Panc1 (cell line): ENCODE measurements at regions not wholly inside any gene's neighbourhood (a gene's known extent, or its start where the extent isn't known, plus 50 kb on each side); places are given as distances from the start of the nearest gene placed in this dataset.

Source experiments
- ATAC-seq: fragments of 200-7000 bp; cut with Tn5 transposase; 2 replicates; pipeline ENCODE4 v1.9.1; 2020; ENCODE audit warnings: mild to moderate bottlenecking, moderate library complexity
- BruUV-seq: library from RNA; stranded (reverse); fragments of 400-500 nt; replicated peaks from 2 replicates; lab custom pipeline; 2021; lab: Mats Ljungman, UMichigan
- CTCF ChIA-PET: fragments of 300-600 bp; sonication (Branson Sonifier 250); formaldehyde crosslinking; loops from one replicate; lab custom pipeline; 2022; ENCODE audit warnings: antibody characterized with exemption; lab: Charles Lee
- POLR2A ChIA-PET: fragments of 300-600 bp; sonication (Branson Sonifier 250); formaldehyde crosslinking; loops from one replicate; lab custom pipeline; 2022; ENCODE audit warnings: antibody characterized with exemption; lab: Charles Lee
- DNase-seq: peaks from one replicate; pipeline ENCODE4 v3.0.0-alpha.2; 2010; ENCODE audit warnings: low read depth, low spot score
- H3K27ac ChIP-seq: 2 replicates; pipeline ENCODE4 v1.5.1; 2011; ENCODE audit warnings: mild to moderate bottlenecking, low read length, inconsistent platforms
- H3K27me3 ChIP-seq: fragments of 200-500 bp; sonication (Bioruptor generic); 2 replicates; pipeline ENCODE4 v1.6.0; 2014; ENCODE audit warnings: low read length, inconsistent platforms; ENCODE audit not compliant: control insufficient read depth, insufficient read depth
- H3K36me3 ChIP-seq: fragments of 200-500 bp; sonication (Bioruptor generic); 2 replicates; pipeline ENCODE4 v1.5.1; 2014; ENCODE audit warnings: inconsistent platforms, mild to moderate bottlenecking, low read length, moderate library complexity; ENCODE audit not compliant: control insufficient read depth, insufficient read depth
- H3K4me1 ChIP-seq: 2 replicates; pipeline ENCODE4 v1.5.1; 2011; ENCODE audit warnings: inconsistent platforms, mild to moderate bottlenecking, low read length, moderate library complexity; ENCODE audit not compliant: control insufficient read depth, insufficient read depth
- H3K4me3 ChIP-seq, 2 experiments: 2 replicates each; pipeline ENCODE4 v1.5.1; 2011 to 2012; ENCODE audit warnings: low read depth in 2 of 2, low read length in 2 of 2, mild to moderate bottlenecking in 2 of 2, inconsistent platforms in 1 of 2, moderate library complexity in 1 of 2
- H3K9me3 ChIP-seq: fragments of 200-500 bp; sonication (Bioruptor generic); 2 replicates; pipeline ENCODE4 v1.5.1; 2014; ENCODE audit warnings: low read depth, mild to moderate bottlenecking, inconsistent platforms, low read length, moderate library complexity; ENCODE audit not compliant: control insufficient read depth, insufficient read depth
- CTCF ChIP-seq: fragments of 450-650 bp; IDR thresholded peaks from 2 replicates; pipeline ENCODE4 v1.5.1; 2017; ENCODE audit warnings: mild to moderate bottlenecking
- POLR2AphosphoS5 ChIP-seq: IDR thresholded peaks from 2 replicates; pipeline ENCODE4 v1.6.1; 2012; ENCODE audit warnings: mild to moderate bottlenecking, low read depth, low read length, moderate library complexity
- REST ChIP-seq, 2 experiments: IDR thresholded peaks; 2 replicates each; pipeline ENCODE4 v1.6.1; 2011 to 2012; ENCODE audit warnings: low read depth in 2 of 2, control low read depth in 1 of 2, low read length in 1 of 2, mild to moderate bottlenecking in 1 of 2, moderate library complexity in 1 of 2; ENCODE audit not compliant: insufficient read depth in 1 of 2
- SIN3A ChIP-seq: IDR thresholded peaks from 2 replicates; pipeline ENCODE4 v1.6.1; 2012; ENCODE audit warnings: low read depth, mild to moderate bottlenecking, low read length, moderate library complexity, borderline replicate concordance; ENCODE audit not compliant: insufficient read depth
- TCF7L2 ChIP-seq: IDR thresholded peaks from 2 replicates; pipeline ENCODE4 v1.6.1; 2011; ENCODE audit warnings: mild to moderate bottlenecking, low read depth, low read length, inconsistent platforms
- in situ Hi-C: cut with HindIII; loops from 2 replicates; pipeline ENCODE4 v1.10.0; 2016; ENCODE audit warnings: low sequenced_read_pairs, low pct_unique_long_range_greater_than_20kb
- intact Hi-C: fragments of 100-400 bp; cut with micrococcal nuclease; formaldehyde crosslinking; loops from one replicate; pipeline ENCODE4 v1.10.0; 2022; ENCODE audit not compliant: unreplicated experiment

GRCh38 chr3:176510097-176510496 lies 687.2 kb downstream of the TBL1XR1 start:
- no peak overlapping the region for H3K4me3 ChIP-seq
- no peaks in the 10 kb centered on the region for H3K27me3 ChIP-seq
- ATAC-seq, result no peak
- no peaks in the 10 kb centered on the region for H3K36me3 ChIP-seq
- H3K4me1 ChIP-seq, result peaks cover 5% of the 10 kb centered on the region; the same call in 1 of the 2 replicates
- in situ Hi-C loops, result no loop called here
- no TSS peak for BruUV-seq
- POLR2A ChIA-PET, result interaction anchor here (0.6 kb wide), 1 partner anchor 1469 kb away, joined by 3 read pairs; no protein-coding TSS in a partner anchor
- DNase-seq, result no peak
- TF ChIP-seq POLR2AphosphoS5, result no peak
- TF ChIP-seq CTCF, result no peak
- TF ChIP-seq REST (IDR thresholded peaks at IDR 0.05; ENCODE audit: insufficient read depth in 1 of 2, low read depth in 2 of 2, low read length in 1 of 2), result no peak
- TF ChIP-seq TCF7L2, result no peak
- no peak for TF ChIP-seq SIN3A
- no peaks in the 10 kb centered on the region for H3K9me3 ChIP-seq
- H3K27ac ChIP-seq, result no peak overlapping the region
- intact Hi-C loops, result loop anchor here (10.0 kb wide), 1 partner anchor 525 kb away; no protein-coding TSS in a partner anchor
- CTCF ChIA-PET, result interaction anchor here (0.6 kb wide), 1 partner anchor 1223 kb away, joined by 3 read pairs; no protein-coding TSS in a partner anchor

GRCh38 chr3:176505878-176506621 lies 691.2 kb downstream of the TBL1XR1 start:
- in situ Hi-C loops (no loop called here), intact Hi-C loops (no loop called here)
- Histone ChIP-seq H3K27ac (no peak overlapping the region), H3K4me3 (no peak overlapping the region), H3K27me3 (no peaks in the 10 kb centered on the region), H3K9me3 (no peaks in the 10 kb centered on the region), H3K36me3 (no peaks in the 10 kb centered on the region), H3K4me1 (no peaks in the 10 kb centered on the region)
- ATAC-seq, result no peak
- DNase-seq, result no peak
- POLR2A ChIA-PET, result no interaction called here
- BruUV-seq, result no TSS peak
- CTCF ChIA-PET, result interaction anchor here (0.6 kb wide), 1 partner anchor 594 kb away, joined by 6 read pairs; no protein-coding TSS in a partner anchor
- TF ChIP-seq TCF7L2 (no peak), POLR2AphosphoS5 (no peak), REST (IDR thresholded peaks at IDR 0.05; ENCODE audit: insufficient read depth in 1 of 2, low read depth in 2 of 2, low read length in 1 of 2) (no peak), CTCF (no peak), SIN3A (no peak)
